Parathyroid adenoma (tissue), 2 donors: ENCODE measurements at regions not wholly inside any gene's neighbourhood (a gene's known extent, or its start where the extent isn't known, plus 50 kb on each side); places are given as distances from the start of the nearest gene placed in this dataset.
A peak's percentile ranks its signal among the peaks of the same experiment; 100 is the strongest.

Experiments
- H2AFZ ChIP-seq: fragments of 300-600 bp; sonication (generic); one replicate; pipeline ENCODE4 v1.7.0; 2017; ENCODE audit warnings: antibody characterized with exemption, mild to moderate bottlenecking
- H3K27ac ChIP-seq: fragments of 300-600 bp; sonication (generic); one replicate; pipeline ENCODE4 v1.7.0; 2017
- H3K27me3 ChIP-seq: fragments of 300-600 bp; sonication (generic); one replicate; pipeline ENCODE4 v1.7.0; 2017; ENCODE audit warnings: low read length; ENCODE audit not compliant: control insufficient read depth, insufficient read depth
- H3K36me3 ChIP-seq: fragments of 300-600 bp; sonication (generic); one replicate; pipeline ENCODE4 v1.7.0; 2017; ENCODE audit warnings: low read length; ENCODE audit not compliant: control insufficient read depth, insufficient read depth
- H3K4me1 ChIP-seq: fragments of 300-600 bp; sonication (generic); one replicate; pipeline ENCODE4 v1.7.0; 2017; ENCODE audit warnings: control low read depth
- H3K4me2 ChIP-seq: fragments of 300-600 bp; sonication (generic); one replicate; pipeline ENCODE4 v1.7.0; 2017; ENCODE audit warnings: low read length
- H3K4me3 ChIP-seq: fragments of 300-600 bp; sonication (generic); one replicate; pipeline ENCODE4 v1.7.0; 2017; ENCODE audit warnings: low read depth, low read length
- H3K79me2 ChIP-seq: fragments of 300-600 bp; sonication (generic); one replicate; pipeline ENCODE4 v1.7.0; 2017; ENCODE audit warnings: control low read depth
- H3K9ac ChIP-seq: fragments of 300-600 bp; sonication (generic); one replicate; pipeline ENCODE4 v1.7.0; 2017; ENCODE audit warnings: mild to moderate bottlenecking
- H3K9me3 ChIP-seq: fragments of 300-600 bp; sonication (generic); one replicate; pipeline ENCODE4 v1.7.0; 2017; ENCODE audit warnings: low read length; ENCODE audit not compliant: control insufficient read depth
- TF ChIP-seq, protein P1 (sequence below): fragments of 300-600 bp; sonication (generic); IDR thresholded peaks from one replicate; pipeline ENCODE4 v1.7.0; 2017; ENCODE audit warnings: antibody characterized with exemption, mild to moderate bottlenecking
- donor health status: primary hyperparathyroidism.

DNA sequence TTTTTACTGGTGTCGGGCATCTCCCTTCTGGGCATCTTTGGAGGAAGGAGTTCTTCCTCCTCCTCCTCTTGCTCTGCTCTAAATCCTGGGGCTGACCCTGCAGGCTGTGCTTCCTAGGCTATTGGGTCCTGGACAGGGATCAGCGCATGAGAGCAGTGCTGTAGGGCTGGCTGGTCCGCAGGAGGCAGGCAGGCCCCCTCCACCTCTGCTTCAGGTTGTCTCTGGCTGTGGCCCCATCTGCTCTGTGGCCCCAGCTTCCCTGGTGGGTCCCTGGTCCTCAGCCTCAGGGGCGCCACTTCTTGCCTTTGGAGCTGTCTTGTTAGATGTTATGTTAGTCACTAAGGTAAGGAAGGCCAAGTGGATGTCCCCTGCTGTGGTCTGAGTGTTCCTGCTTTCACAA, 237.3 kb upstream of the PITRM1 start:
- Histone ChIP-seq H3K27me3 (no peaks in the 10 kb centered on the region), H3K9me3 (no peaks in the 10 kb centered on the region), H2AFZ (no peak overlapping the region), H3K79me2 (no peaks in the 10 kb centered on the region), H3K9ac (no peak overlapping the region), H3K4me1 (peaks cover 11% of the 10 kb centered on the region), H3K4me3 (no peak overlapping the region), H3K36me3 (no peaks in the 10 kb centered on the region), H3K4me2 (no peak overlapping the region), H3K27ac (no peak overlapping the region)
- TF ChIP-seq, protein P1, sequence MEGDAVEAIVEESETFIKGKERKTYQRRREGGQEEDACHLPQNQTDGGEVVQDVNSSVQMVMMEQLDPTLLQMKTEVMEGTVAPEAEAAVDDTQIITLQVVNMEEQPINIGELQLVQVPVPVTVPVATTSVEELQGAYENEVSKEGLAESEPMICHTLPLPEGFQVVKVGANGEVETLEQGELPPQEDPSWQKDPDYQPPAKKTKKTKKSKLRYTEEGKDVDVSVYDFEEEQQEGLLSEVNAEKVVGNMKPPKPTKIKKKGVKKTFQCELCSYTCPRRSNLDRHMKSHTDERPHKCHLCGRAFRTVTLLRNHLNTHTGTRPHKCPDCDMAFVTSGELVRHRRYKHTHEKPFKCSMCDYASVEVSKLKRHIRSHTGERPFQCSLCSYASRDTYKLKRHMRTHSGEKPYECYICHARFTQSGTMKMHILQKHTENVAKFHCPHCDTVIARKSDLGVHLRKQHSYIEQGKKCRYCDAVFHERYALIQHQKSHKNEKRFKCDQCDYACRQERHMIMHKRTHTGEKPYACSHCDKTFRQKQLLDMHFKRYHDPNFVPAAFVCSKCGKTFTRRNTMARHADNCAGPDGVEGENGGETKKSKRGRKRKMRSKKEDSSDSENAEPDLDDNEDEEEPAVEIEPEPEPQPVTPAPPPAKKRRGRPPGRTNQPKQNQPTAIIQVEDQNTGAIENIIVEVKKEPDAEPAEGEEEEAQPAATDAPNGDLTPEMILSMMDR: no peak

DNA sequence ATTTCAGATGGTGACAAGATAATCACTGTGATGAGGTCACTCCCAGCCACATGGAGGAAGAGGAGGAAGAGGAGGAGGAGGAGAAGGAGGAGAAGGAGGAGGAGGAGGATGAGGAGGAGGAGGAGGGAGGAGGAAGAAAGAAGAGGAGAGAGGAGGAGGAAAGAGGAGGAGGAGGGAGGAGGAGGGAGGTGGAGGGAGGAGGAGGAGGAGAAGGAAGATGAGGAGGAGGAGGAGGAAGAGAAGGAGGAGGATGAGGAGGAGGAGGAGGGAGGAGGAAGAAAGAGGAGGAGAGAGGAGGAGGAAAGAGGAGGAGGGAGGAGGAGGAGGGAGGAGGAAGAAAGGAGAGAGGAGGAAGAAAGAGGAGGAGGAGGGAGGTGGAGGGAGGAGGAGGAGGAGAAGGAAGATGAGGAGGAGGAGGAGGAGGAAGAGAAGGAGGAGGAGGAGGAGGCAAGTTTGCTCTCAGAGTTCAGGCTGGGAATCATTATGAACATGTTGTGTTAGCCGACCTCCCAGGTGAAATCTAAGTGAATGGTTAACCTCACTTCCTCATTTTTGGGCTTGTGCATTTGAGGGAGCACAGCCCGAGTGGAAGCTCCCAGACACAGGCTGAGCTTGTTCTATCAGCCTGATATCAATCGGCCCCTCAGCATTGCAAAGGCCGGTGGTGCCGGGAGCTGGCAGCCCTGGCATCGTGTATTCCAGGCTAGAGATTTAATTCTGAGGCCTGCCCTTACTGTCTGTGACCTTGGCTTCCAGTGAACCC, 236.2 kb upstream of the PITRM1 start:
- peaks cover 11% of the 10 kb centered on the region for H3K4me1 ChIP-seq
- no peak overlapping the region for H3K27ac ChIP-seq
- H3K4me3 ChIP-seq: no peak overlapping the region
- peak overlapping the region; percentile 41 for H2AFZ ChIP-seq
- H3K79me2 ChIP-seq: no peaks in the 10 kb centered on the region
- H3K36me3 ChIP-seq: no peaks in the 10 kb centered on the region
- no peak overlapping the region for H3K4me2 ChIP-seq
- H3K9me3 ChIP-seq: no peaks in the 10 kb centered on the region
- no peaks in the 10 kb centered on the region for H3K27me3 ChIP-seq
- no peak overlapping the region for H3K9ac ChIP-seq
- TF ChIP-seq, protein P1: no peak

DNA sequence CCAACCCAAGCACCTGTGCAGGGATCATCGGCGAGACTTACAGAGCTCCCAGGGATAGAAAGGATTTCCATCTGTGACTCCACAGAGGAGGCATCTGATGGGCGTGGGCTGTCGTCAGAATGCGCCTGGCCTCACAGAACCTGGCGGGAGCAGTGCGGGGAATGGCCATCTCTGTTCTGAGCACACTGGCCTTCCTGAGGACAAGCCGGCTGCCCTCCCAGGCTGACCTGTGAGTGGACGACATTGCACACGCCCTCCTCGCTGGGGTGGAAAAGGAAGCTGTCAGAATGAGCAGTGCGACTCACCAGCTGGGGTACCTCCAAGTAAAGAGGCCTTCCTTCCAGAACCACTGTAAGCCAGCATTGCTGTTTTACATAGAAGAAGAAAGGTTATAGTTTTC, 234.6 kb upstream of the PITRM1 start:
- Histone ChIP-seq H2AFZ (no peak overlapping the region), H3K36me3 (no peaks in the 10 kb centered on the region), H3K4me3 (no peak overlapping the region), H3K27ac (no peak overlapping the region), H3K79me2 (no peaks in the 10 kb centered on the region), H3K9ac (no peak overlapping the region), H3K4me2 (no peak overlapping the region), H3K27me3 (no peaks in the 10 kb centered on the region), H3K9me3 (no peaks in the 10 kb centered on the region), H3K4me1 (peaks cover 11% of the 10 kb centered on the region)
- TF ChIP-seq, protein P1: no peak

GRCh38 chr10:3406556-3406955, 234.0 kb upstream of the PITRM1 start:
- H3K27me3 ChIP-seq: no peaks in the 10 kb centered on the region
- no peak overlapping the region for H3K4me3 ChIP-seq
- H3K4me2 ChIP-seq: no peak overlapping the region
- peaks cover 11% of the 10 kb centered on the region for H3K4me1 ChIP-seq
- H3K9ac ChIP-seq: no peak overlapping the region
- no peaks in the 10 kb centered on the region for H3K36me3 ChIP-seq
- H3K79me2 ChIP-seq: no peaks in the 10 kb centered on the region
- H3K27ac ChIP-seq: no peak overlapping the region
- H3K9me3 ChIP-seq: no peaks in the 10 kb centered on the region
- TF ChIP-seq, protein P1: no peak
- H2AFZ ChIP-seq: no peak overlapping the region

DNA sequence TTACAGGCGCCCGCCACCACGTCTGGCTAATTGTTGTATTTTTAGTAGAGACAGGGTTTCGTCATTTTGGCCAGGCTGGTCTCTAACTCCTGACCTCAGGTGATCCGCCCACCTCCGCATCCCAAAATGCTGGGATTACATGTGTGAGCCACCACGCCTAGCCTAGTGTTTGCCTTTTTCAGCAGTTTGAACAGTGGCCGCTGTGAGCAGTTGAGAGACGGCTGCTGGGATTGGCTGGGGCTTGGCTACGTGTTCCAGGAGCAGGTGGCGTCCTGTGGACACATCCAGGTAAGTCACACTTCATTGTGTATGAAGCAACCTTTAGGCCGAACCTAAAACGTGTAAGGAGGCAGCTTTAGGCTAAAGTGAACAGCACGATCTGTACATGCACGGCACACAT, 231.8 kb upstream of the PITRM1 start:
- H3K27ac ChIP-seq: no peak overlapping the region
- no peak overlapping the region for H3K4me2 ChIP-seq
- H3K4me3 ChIP-seq: no peak overlapping the region
- no peak overlapping the region for H3K9ac ChIP-seq
- H3K4me1 ChIP-seq: peaks cover 4% of the 10 kb centered on the region
- TF ChIP-seq, protein P1: no peak
- no peaks in the 10 kb centered on the region for H3K9me3 ChIP-seq
- H3K36me3 ChIP-seq: no peaks in the 10 kb centered on the region
- no peak overlapping the region for H2AFZ ChIP-seq
- H3K27me3 ChIP-seq: no peaks in the 10 kb centered on the region
- H3K79me2 ChIP-seq: no peaks in the 10 kb centered on the region
